Activated T-helper 17 cell treated with anti-CD3 and anti-CD28 coated beads, Interleukin-2, amount 50 U/mL, for 72 hours (primary cell): ENCODE measurements at regions not wholly inside any gene's neighbourhood (a gene's known extent, or its start where the extent isn't known, plus 50 kb on each side); places are given as distances from the start of the nearest gene placed in this dataset.

Experiments
- ATAC-seq: fragments of 150-1000 bp; cut with Tn5 transposase; replicated peaks from 2 replicates; pipeline ENCODE4 v1.10.0; 2021; ENCODE audit warnings: mild to moderate bottlenecking, moderate library complexity
- H3K27ac Mint-ChIP-seq: one replicate; pipeline ENCODE4 v1.8.0; 2022; ENCODE audit warnings: mixed read lengths
- H3K27me3 Mint-ChIP-seq: one replicate; pipeline ENCODE4 v1.8.0; 2022; ENCODE audit warnings: mixed read lengths
- H3K36me3 Mint-ChIP-seq: one replicate; pipeline ENCODE4 v1.8.0; 2022; ENCODE audit warnings: low read depth, mild to moderate bottlenecking, mixed read lengths
- H3K4me1 Mint-ChIP-seq: one replicate; pipeline ENCODE4 v1.8.0; 2022; ENCODE audit warnings: mixed read lengths
- H3K4me3 Mint-ChIP-seq: one replicate; pipeline ENCODE4 v1.8.0; 2022; ENCODE audit warnings: mild to moderate bottlenecking, mixed read lengths
- H3K9me3 Mint-ChIP-seq: one replicate; pipeline ENCODE4 v1.8.0; 2022; ENCODE audit warnings: mixed read lengths

GRCh38 chr5:159725475-159725874, 190.8 kb upstream of the ADRA1B start:
- H3K27ac Mint-ChIP-seq: no peak overlapping the region
- H3K4me3 Mint-ChIP-seq: no peak overlapping the region
- H3K9me3 Mint-ChIP-seq: peaks cover 4% of the 10 kb centered on the region
- H3K27me3 Mint-ChIP-seq: peaks cover 18% of the 10 kb centered on the region
- no peak for ATAC-seq
- no peaks in the 10 kb centered on the region for H3K4me1 Mint-ChIP-seq
- no peaks in the 10 kb centered on the region for H3K36me3 Mint-ChIP-seq

- peaks cover 16% of the 10 kb centered on the region for H3K27me3 Mint-ChIP-seq
- no peaks in the 10 kb centered on the region for H3K4me1 Mint-ChIP-seq
- no peak for ATAC-seq
- H3K9me3 Mint-ChIP-seq: no peaks in the 10 kb centered on the region
- H3K4me3 Mint-ChIP-seq: no peak overlapping the region
- H3K36me3 Mint-ChIP-seq: no peaks in the 10 kb centered on the region
- no peak overlapping the region for H3K27ac Mint-ChIP-seq
Measured at GRCh38 chr5:159727167-159727566, 189.1 kb upstream of the ADRA1B start.

- no peak overlapping the region for H3K27ac Mint-ChIP-seq
Measured at GRCh38 chr5:159730285-159730684, 186.0 kb upstream of the ADRA1B start.

GRCh38 chr5:159732220-159732619, 184.1 kb upstream of the ADRA1B start:
- no peaks in the 10 kb centered on the region for H3K36me3 Mint-ChIP-seq
- H3K27me3 Mint-ChIP-seq: peaks cover 19% of the 10 kb centered on the region
- H3K27ac Mint-ChIP-seq: no peak overlapping the region
- no peaks in the 10 kb centered on the region for H3K4me1 Mint-ChIP-seq
- H3K9me3 Mint-ChIP-seq: no peaks in the 10 kb centered on the region
- no peak overlapping the region for H3K4me3 Mint-ChIP-seq
- ATAC-seq: peak; percentile 35

More at GRCh38 chr5:159730285-159730684, 186.0 kb upstream of the ADRA1B start:
- H3K9me3 Mint-ChIP-seq: no peaks in the 10 kb centered on the region
- H3K36me3 Mint-ChIP-seq: no peaks in the 10 kb centered on the region
- peaks cover 16% of the 10 kb centered on the region for H3K27me3 Mint-ChIP-seq
- ATAC-seq: no peak
- no peaks in the 10 kb centered on the region for H3K4me1 Mint-ChIP-seq
- H3K4me3 Mint-ChIP-seq: no peak overlapping the region

GRCh38 chr5:159734366-159734765, 181.9 kb upstream of the ADRA1B start:
- Mint-ChIP-seq H3K9me3 (no peaks in the 10 kb centered on the region), H3K36me3 (no peaks in the 10 kb centered on the region), H3K4me3 (no peak overlapping the region), H3K27ac (no peak overlapping the region), H3K27me3 (peaks cover 18% of the 10 kb centered on the region), H3K4me1 (no peaks in the 10 kb centered on the region)
- no peak for ATAC-seq

- H3K4me3 Mint-ChIP-seq: no peak overlapping the region
- no peaks in the 10 kb centered on the region for H3K4me1 Mint-ChIP-seq
- no peak overlapping the region for H3K27ac Mint-ChIP-seq
- no peaks in the 10 kb centered on the region for H3K36me3 Mint-ChIP-seq
- peaks cover 18% of the 10 kb centered on the region for H3K27me3 Mint-ChIP-seq
- ATAC-seq: no peak
- no peaks in the 10 kb centered on the region for H3K9me3 Mint-ChIP-seq
Measured at GRCh38 chr5:159735036-159735435, 181.2 kb upstream of the ADRA1B start.

- ATAC-seq: no peak
- Mint-ChIP-seq H3K36me3 (no peaks in the 10 kb centered on the region), H3K4me3 (no peak overlapping the region)
Measured at GRCh38 chr5:159735749-159736660, 180.3 kb upstream of the ADRA1B start.

GRCh38 chr5:159736844-159737243, 179.4 kb upstream of the ADRA1B start:
- Mint-ChIP-seq H3K4me3 (no peak overlapping the region), H3K27me3 (peaks cover 21% of the 10 kb centered on the region), H3K9me3 (no peaks in the 10 kb centered on the region)

More at GRCh38 chr5:159735749-159736660, 180.3 kb upstream of the ADRA1B start:
- H3K4me1 Mint-ChIP-seq: no peaks in the 10 kb centered on the region
- peaks cover 25% of the 10 kb centered on the region for H3K27me3 Mint-ChIP-seq
- no peaks in the 10 kb centered on the region for H3K9me3 Mint-ChIP-seq
- H3K27ac Mint-ChIP-seq: no peak overlapping the region

GRCh38 chr5:159737263-159737662, 179.0 kb upstream of the ADRA1B start:
- Mint-ChIP-seq H3K27ac (no peak overlapping the region), H3K4me3 (no peak overlapping the region)

More at GRCh38 chr5:159736844-159737243, 179.4 kb upstream of the ADRA1B start:
- H3K4me1 Mint-ChIP-seq: no peaks in the 10 kb centered on the region
- ATAC-seq: no peak
- H3K36me3 Mint-ChIP-seq: no peaks in the 10 kb centered on the region
- no peak overlapping the region for H3K27ac Mint-ChIP-seq

GRCh38 chr5:159741829-159742322, 174.4 kb upstream of the ADRA1B start:
- Mint-ChIP-seq H3K36me3 (no peaks in the 10 kb centered on the region), H3K27me3 (peaks cover 21% of the 10 kb centered on the region), H3K4me1 (no peaks in the 10 kb centered on the region), H3K27ac (no peak overlapping the region), H3K9me3 (no peaks in the 10 kb centered on the region), H3K4me3 (no peak overlapping the region)
- no peak for ATAC-seq

More at GRCh38 chr5:159737263-159737662, 179.0 kb upstream of the ADRA1B start:
- no peaks in the 10 kb centered on the region for H3K4me1 Mint-ChIP-seq
- H3K36me3 Mint-ChIP-seq: no peaks in the 10 kb centered on the region
- no peak for ATAC-seq
- peaks cover 21% of the 10 kb centered on the region for H3K27me3 Mint-ChIP-seq
- no peaks in the 10 kb centered on the region for H3K9me3 Mint-ChIP-seq

- no peak overlapping the region for H3K4me3 Mint-ChIP-seq
- no peaks in the 10 kb centered on the region for H3K4me1 Mint-ChIP-seq
- no peak overlapping the region for H3K27ac Mint-ChIP-seq
- H3K27me3 Mint-ChIP-seq: peaks cover 13% of the 10 kb centered on the region
- H3K9me3 Mint-ChIP-seq: no peaks in the 10 kb centered on the region
- H3K36me3 Mint-ChIP-seq: no peaks in the 10 kb centered on the region
- ATAC-seq: no peak
Measured at GRCh38 chr5:159743234-159743633, 173.0 kb upstream of the ADRA1B start.

- Mint-ChIP-seq H3K27ac (no peak overlapping the region), H3K36me3 (no peaks in the 10 kb centered on the region), H3K4me3 (no peak overlapping the region), H3K9me3 (no peaks in the 10 kb centered on the region), H3K27me3 (no peaks in the 10 kb centered on the region), H3K4me1 (no peaks in the 10 kb centered on the region)
- no peak for ATAC-seq
Measured at GRCh38 chr5:159746707-159747106, 169.6 kb upstream of the ADRA1B start.

- no peaks in the 10 kb centered on the region for H3K4me1 Mint-ChIP-seq
- H3K36me3 Mint-ChIP-seq: no peaks in the 10 kb centered on the region
- no peak overlapping the region for H3K4me3 Mint-ChIP-seq
- H3K27ac Mint-ChIP-seq: no peak overlapping the region
- no peak for ATAC-seq
- H3K27me3 Mint-ChIP-seq: peaks cover 2% of the 10 kb centered on the region
- H3K9me3 Mint-ChIP-seq: peaks cover 5% of the 10 kb centered on the region
Measured at GRCh38 chr5:159749146-159749545, 167.1 kb upstream of the ADRA1B start.

GRCh38 chr5:159750226-159750625, 166.1 kb upstream of the ADRA1B start:
- Mint-ChIP-seq H3K27ac (no peak overlapping the region), H3K4me1 (no peaks in the 10 kb centered on the region), H3K9me3 (peaks cover 8% of the 10 kb centered on the region), H3K27me3 (peaks cover 5% of the 10 kb centered on the region), H3K36me3 (no peaks in the 10 kb centered on the region), H3K4me3 (no peak overlapping the region)
- ATAC-seq: no peak

- peaks cover 8% of the 10 kb centered on the region for H3K9me3 Mint-ChIP-seq
- no peaks in the 10 kb centered on the region for H3K36me3 Mint-ChIP-seq
- H3K27ac Mint-ChIP-seq: no peak overlapping the region
- no peak for ATAC-seq
- no peak overlapping the region for H3K4me3 Mint-ChIP-seq
- no peaks in the 10 kb centered on the region for H3K4me1 Mint-ChIP-seq
- H3K27me3 Mint-ChIP-seq: peaks cover 5% of the 10 kb centered on the region
Measured at GRCh38 chr5:159751459-159751858, 164.8 kb upstream of the ADRA1B start.
